DOHH2 (cell line): ENCODE measurements at regions not wholly inside any gene's neighbourhood (a gene's known extent, or its start where the extent isn't known, plus 50 kb on each side); places are given as distances from the start of the nearest gene placed in this dataset.

Experiments used
- CTCF ChIP-seq: fragments of 200-600 bp; sonication (generic); IDR thresholded peaks from one replicate; pipeline ENCODE4 v1.5.1; 2014; ENCODE audit warnings: antibody characterized with exemption, mild to moderate bottlenecking, low read depth, low read length; ENCODE audit not compliant: poor library complexity, severe bottlenecking
- EZH2phosphoT487 ChIP-seq: fragments of 200-600 bp; sonication (generic); IDR thresholded peaks from 2 replicates; pipeline ENCODE4 v1.6.1; 2017; ENCODE audit warnings: borderline replicate concordance, mild to moderate bottlenecking, antibody characterized with exemption, low read length, moderate library complexity, mixed read lengths

- no peak for TF ChIP-seq CTCF
- TF ChIP-seq EZH2phosphoT487: no peak
These were observed 88.5 kb downstream of the IRX1 start for GRCh38 chr5:3684118-3684517.
